ENCODE measurements at regions not wholly inside any gene's neighbourhood (a gene's known extent, or its start where the extent isn't known, plus 50 kb on each side); places are given as distances from the start of the nearest gene placed in this dataset.

DNA sequence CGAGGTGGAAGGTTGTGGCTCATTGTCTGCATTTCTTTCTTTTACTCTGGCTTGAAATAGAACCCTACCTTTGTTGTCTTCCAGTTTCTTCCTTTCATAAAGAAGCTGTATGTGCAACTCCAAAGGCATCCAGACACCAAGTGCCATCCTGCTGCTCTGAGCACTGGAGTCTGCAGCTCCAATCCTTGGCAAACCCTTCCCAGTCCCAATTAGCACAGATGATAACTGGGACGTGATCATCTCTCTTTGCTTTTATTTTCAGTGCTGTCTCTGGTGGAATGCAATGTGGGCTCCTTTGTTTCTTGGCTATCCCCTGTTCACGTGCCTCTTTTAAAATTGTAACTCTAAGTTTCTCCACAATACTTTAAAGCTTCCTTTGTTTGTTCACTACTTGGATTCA, 140.9 kb downstream of the AQP9 start:
- TF ChIP-seq CTCF (IDR thresholded peaks at IDR 0.05) (no peak), POLR2A (IDR thresholded peaks at IDR 0.05) (no peak)
